Ramos (cell line): ENCODE measurements at regions not wholly inside any gene's neighbourhood (a gene's known extent, or its start where the extent isn't known, plus 50 kb on each side); places are given as distances from the start of the nearest gene placed in this dataset.
"Not testable (repeated sequence)": the region's sequence is repeated elsewhere in the genome, so short reads cannot be mapped to it uniquely, and the experiment has no call there.

Source experiments
- in situ Hi-C: fragments of 300-500 bp; cut with MboI; formaldehyde crosslinking; loops from one replicate; pipeline ENCODE4 v1.14.3; 2022; ENCODE audit warnings: low sequenced_read_pairs; ENCODE audit not compliant: unreplicated experiment

GRCh38 chr9:30048396-30048795 is 2336.0 kb upstream of the ACO1 start:
- in situ Hi-C loops: no loop called here

- in situ Hi-C loops: no loop called here
Measured at GRCh38 chr9:30058463-30058862, 2326.0 kb upstream of the ACO1 start.

GRCh38 chr9:30060976-30061375 is 2323.5 kb upstream of the ACO1 start:
- in situ Hi-C loops: no loop called here

GRCh38 chr9:30065888-30066287 is 2318.6 kb upstream of the ACO1 start:
- in situ Hi-C loops: no loop called here

- in situ Hi-C loops: not testable (repeated sequence)
Measured at GRCh38 chr9:30069236-30069635, 2315.2 kb upstream of the ACO1 start.

- in situ Hi-C loops: no loop called here
Measured at GRCh38 chr9:30075022-30075421, 2309.4 kb upstream of the ACO1 start.

GRCh38 chr9:30075451-30076199 is 2308.8 kb upstream of the ACO1 start:
- in situ Hi-C loops: no loop called here

GRCh38 chr9:30078195-30078594 is 2306.2 kb upstream of the ACO1 start:
- in situ Hi-C loops: no loop called here

- in situ Hi-C loops: no loop called here
Measured at GRCh38 chr9:30089428-30089827, 2295.0 kb upstream of the ACO1 start.

- in situ Hi-C loops: no loop called here
Measured at GRCh38 chr9:30103647-30104394, 2280.6 kb upstream of the ACO1 start.

GRCh38 chr9:30107134-30107533 is 2277.3 kb upstream of the ACO1 start:
- in situ Hi-C loops: not testable (repeated sequence)

GRCh38 chr9:30116673-30117217 is 2267.7 kb upstream of the ACO1 start:
- in situ Hi-C loops: no loop called here

- in situ Hi-C loops: no loop called here
Measured at GRCh38 chr9:30120666-30121065, 2263.8 kb upstream of the ACO1 start.

- in situ Hi-C loops: no loop called here
Measured at GRCh38 chr9:30121611-30122010, 2262.8 kb upstream of the ACO1 start.

- in situ Hi-C loops: no loop called here
Measured at GRCh38 chr9:30125881-30126280, 2258.6 kb upstream of the ACO1 start.

- in situ Hi-C loops: no loop called here
Measured at GRCh38 chr9:30127371-30127770, 2257.1 kb upstream of the ACO1 start.

- in situ Hi-C loops: no loop called here
Measured at GRCh38 chr9:30140407-30140806, 2244.0 kb upstream of the ACO1 start.

GRCh38 chr9:30160570-30160969 is 2223.9 kb upstream of the ACO1 start:
- in situ Hi-C loops: no loop called here

- in situ Hi-C loops: no loop called here
Measured at GRCh38 chr9:30172206-30172605, 2212.2 kb upstream of the ACO1 start.

- in situ Hi-C loops: no loop called here
Measured at GRCh38 chr9:30178610-30179009, 2205.8 kb upstream of the ACO1 start.

GRCh38 chr9:30193421-30193820 is 2191.0 kb upstream of the ACO1 start:
- in situ Hi-C loops: no loop called here
